ENCODE measurements at regions not wholly inside any gene's neighbourhood (a gene's known extent, or its start where the extent isn't known, plus 50 kb on each side); places are given as distances from the start of the nearest gene placed in this dataset.

GRCh38 chr3:104791331-104791730 is 575.4 kb upstream of the ALCAM start:
- TF ChIP-seq, protein P1, sequence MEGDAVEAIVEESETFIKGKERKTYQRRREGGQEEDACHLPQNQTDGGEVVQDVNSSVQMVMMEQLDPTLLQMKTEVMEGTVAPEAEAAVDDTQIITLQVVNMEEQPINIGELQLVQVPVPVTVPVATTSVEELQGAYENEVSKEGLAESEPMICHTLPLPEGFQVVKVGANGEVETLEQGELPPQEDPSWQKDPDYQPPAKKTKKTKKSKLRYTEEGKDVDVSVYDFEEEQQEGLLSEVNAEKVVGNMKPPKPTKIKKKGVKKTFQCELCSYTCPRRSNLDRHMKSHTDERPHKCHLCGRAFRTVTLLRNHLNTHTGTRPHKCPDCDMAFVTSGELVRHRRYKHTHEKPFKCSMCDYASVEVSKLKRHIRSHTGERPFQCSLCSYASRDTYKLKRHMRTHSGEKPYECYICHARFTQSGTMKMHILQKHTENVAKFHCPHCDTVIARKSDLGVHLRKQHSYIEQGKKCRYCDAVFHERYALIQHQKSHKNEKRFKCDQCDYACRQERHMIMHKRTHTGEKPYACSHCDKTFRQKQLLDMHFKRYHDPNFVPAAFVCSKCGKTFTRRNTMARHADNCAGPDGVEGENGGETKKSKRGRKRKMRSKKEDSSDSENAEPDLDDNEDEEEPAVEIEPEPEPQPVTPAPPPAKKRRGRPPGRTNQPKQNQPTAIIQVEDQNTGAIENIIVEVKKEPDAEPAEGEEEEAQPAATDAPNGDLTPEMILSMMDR (IDR thresholded peaks at IDR 0.05), result no peak
- TF ChIP-seq POLR2A (IDR thresholded peaks at IDR 0.05), result no peak

Data from body of pancreas (tissue), 4 donors.